K562 (cell line): ENCODE measurements at regions not wholly inside any gene's neighbourhood (a gene's known extent, or its start where the extent isn't known, plus 50 kb on each side); places are given as distances from the start of the nearest gene placed in this dataset.

Source experiments
- ATAC-seq: fragments of 200-7000 bp; cut with Tn5 transposase; 3 replicates; pipeline ENCODE4 v1.9.1; 2020; ENCODE audit warnings: moderate library complexity
- BruUV-seq: library from RNA; stranded (reverse); fragments of 400-500 nt; replicated peaks from 2 replicates; lab custom pipeline; 2021; lab: Mats Ljungman, UMichigan
- CTCF ChIA-PET: fragments of 300-600 bp; formaldehyde crosslinking; extraction: SDS; loops from one replicate; lab custom pipeline; 2021; ENCODE audit warnings: low intra/inter-chr PET ratio; lab: Yijun Ruan, JAX
- POLR2A ChIA-PET: fragments of 300-600, 350-650 bp; sonication (Branson Sonifier 250); formaldehyde crosslinking; extraction: SDS; loops from one replicate; lab custom pipeline; 2021; ENCODE audit warnings: antibody characterized with exemption, inconsistent platforms; lab: Yijun Ruan, JAX
- DNase-seq, 4 experiments: peaks; one replicate each; pipeline versions ENCODE4 v3.0.0 to v3.0.0-alpha.2; 2011 to 2018; ENCODE audit warnings: low spot score in 3 of 4, mixed read lengths in 3 of 4; ENCODE audit errors: extremely low read depth in 1 of 4
- FAIRE-seq: peaks from 2 replicates; lab custom pipeline; 2011; peaks lifted over from hg19 to GRCh38; lab: Jason Lieb, UNC
- H2AFZ ChIP-seq: 2 replicates; pipeline ENCODE4 v1.6.0; 2011; ENCODE audit warnings: low read depth, low read length, control low read depth, inconsistent platforms
- H3K27ac ChIP-seq: fragments of 200-600 bp; 3 replicates; pipeline ENCODE4 v1.8.0; 2011; ENCODE audit warnings: low read depth, mild to moderate bottlenecking, control low read depth, inconsistent platforms, low read length, moderate library complexity, mixed read lengths; ENCODE audit errors: extremely low read depth
- H3K27me3 ChIP-seq, 2 experiments: fragments of 300-600 bp in 1 of 2; 2 replicates in 1 of 2; 3 replicates in 1 of 2; pipeline versions ENCODE4 v1.6.0 to v1.8.0; 2011; ENCODE audit warnings: inconsistent platforms in 2 of 2, low read length in 2 of 2, mild to moderate bottlenecking in 1 of 2, mixed read lengths in 1 of 2, moderate library complexity in 1 of 2; ENCODE audit not compliant: control insufficient read depth in 2 of 2, insufficient read depth in 2 of 2
- H3K36me3 ChIP-seq: fragments of 300-600 bp; 3 replicates; pipeline ENCODE4 v1.8.0; 2011; ENCODE audit warnings: mild to moderate bottlenecking, low read length, inconsistent platforms; ENCODE audit not compliant: control insufficient read depth, insufficient read depth
- H3K4me1 ChIP-seq, 2 experiments: fragments of 200-600 bp in 1 of 2; replicated peaks in 1 of 2; 2 replicates in 1 of 2; 3 replicates in 1 of 2; pipeline versions ENCODE4 v1.5.1 to v1.8.0; 2011; ENCODE audit warnings: inconsistent platforms in 2 of 2, low read length in 2 of 2, mild to moderate bottlenecking in 1 of 2, mixed read lengths in 1 of 2, moderate library complexity in 1 of 2; ENCODE audit not compliant: control insufficient read depth in 2 of 2, insufficient read depth in 2 of 2
- H3K4me2 ChIP-seq: 2 replicates; pipeline ENCODE4 v1.6.1; 2011; ENCODE audit warnings: low read length, control low read depth, inconsistent platforms, mixed read lengths; ENCODE audit not compliant: insufficient read depth
- H3K4me3 ChIP-seq: fragments of 200-600 bp; sonication (generic), shearing (Covaris generic); 2 replicates; pipeline ENCODE4 v1.5.1; 2016; ENCODE audit warnings: control low read depth, inconsistent platforms
- H3K79me2 ChIP-seq: fragments of 200-600 bp; 3 replicates; pipeline ENCODE4 v1.8.0; 2011; ENCODE audit warnings: low read length, inconsistent platforms; ENCODE audit not compliant: control insufficient read depth, insufficient read depth
- H3K9ac ChIP-seq, 2 experiments: 2 replicates each; pipeline versions ENCODE4 v1.6.0 to v1.6.1; 2011; ENCODE audit warnings: low read depth in 2 of 2, low read length in 2 of 2, control low read depth in 1 of 2, inconsistent platforms in 1 of 2, mild to moderate bottlenecking in 1 of 2, mixed read lengths in 1 of 2; ENCODE audit not compliant: insufficient read depth in 1 of 2
- H3K9me1 ChIP-seq: one replicate; pipeline ENCODE4 v1.6.0; 2011; ENCODE audit warnings: inconsistent platforms, mild to moderate bottlenecking, low read length, moderate library complexity; ENCODE audit not compliant: control insufficient read depth, insufficient read depth
- H3K9me3 ChIP-seq: replicated peaks from 2 replicates; pipeline ENCODE4 v1.5.1; 2011; ENCODE audit warnings: low read depth, low read length, inconsistent platforms; ENCODE audit not compliant: control insufficient read depth, insufficient read depth
- H4K20me1 ChIP-seq: replicated peaks from 2 replicates; pipeline ENCODE4 v1.6.1; 2011; ENCODE audit warnings: low read length, inconsistent platforms, mixed read lengths; ENCODE audit not compliant: control insufficient read depth, insufficient read depth
- BCOR ChIP-seq: fragments of 450-650 bp; IDR thresholded peaks from 2 replicates; pipeline ENCODE4 v1.6.1; 2016
- BRF1 ChIP-seq: IDR thresholded peaks from 3 replicates; pipeline ENCODE4 v1.6.1; 2011; ENCODE audit warnings: borderline replicate concordance, mild to moderate bottlenecking; ENCODE audit not compliant: insufficient read length; ENCODE audit errors: extremely low read depth
- EGR1 ChIP-seq: fragments of 450-650 bp; conservative IDR thresholded peaks from 2 replicates; pipeline ENCODE4 v1.6.1; 2017; ENCODE audit warnings: mild to moderate bottlenecking
- FOXA1 ChIP-seq: fragments of 450-650 bp; IDR thresholded peaks from 2 replicates; pipeline ENCODE4 v1.6.1; 2016; ENCODE audit warnings: mild to moderate bottlenecking, borderline replicate concordance
- FOXJ2 ChIP-seq: fragments of 200-800 bp; sonication (Bioruptor generic); IDR thresholded peaks from 2 replicates; pipeline ENCODE4 v1.6.1; 2016; ENCODE audit warnings: missing genetic modification characterization, missing compliant biosample characterization
- GTF2A2 ChIP-seq: IDR thresholded peaks from 2 replicates; pipeline ENCODE4 v1.6.1; 2016; ENCODE audit warnings: mild to moderate bottlenecking, missing genetic modification characterization, missing compliant biosample characterization
- HIVEP1 ChIP-seq: fragments of 250-450 bp; sonication (Bioruptor Pico); IDR thresholded peaks from 2 replicates; pipeline ENCODE4 v1.4.0; 2020; ENCODE audit warnings: mild to moderate bottlenecking
- HSF4 ChIP-seq: fragments of 250-450 bp; sonication (Bioruptor Pico); IDR thresholded peaks from 2 replicates; pipeline ENCODE4 v2.1.2; 2022; ENCODE audit warnings: mild to moderate bottlenecking, moderate library complexity, borderline replicate concordance
- KDM2B ChIP-seq: fragments of 250-450 bp; sonication (Bioruptor Pico); IDR thresholded peaks from 2 replicates; pipeline ENCODE4 v1.8.0; 2021; ENCODE audit warnings: mild to moderate bottlenecking, moderate library complexity
- KLF13 ChIP-seq: fragments of 450-650 bp; IDR thresholded peaks from 2 replicates; pipeline ENCODE4 v1.6.1; 2016; ENCODE audit warnings: missing genetic modification characterization, low read depth, mild to moderate bottlenecking, missing compliant biosample characterization, moderate library complexity, borderline replicate concordance
- MEF2D ChIP-seq: conservative IDR thresholded peaks from 2 replicates; pipeline ENCODE4 v1.6.1; 2016; ENCODE audit warnings: low read depth, missing genetic modification characterization, missing compliant biosample characterization
- NCOA2 ChIP-seq, 2 experiments: fragments of 450-650 bp; IDR thresholded peaks; 2 replicates each; pipeline ENCODE4 v1.6.1; 2018; ENCODE audit warnings: mild to moderate bottlenecking in 2 of 2, moderate library complexity in 1 of 2; ENCODE audit not compliant: partially characterized antibody in 2 of 2
- NELFE ChIP-seq: IDR thresholded peaks from 2 replicates; pipeline ENCODE4 v1.6.1; 2011; ENCODE audit warnings: mild to moderate bottlenecking; ENCODE audit not compliant: insufficient read depth, insufficient read length
- NFRKB ChIP-seq: fragments of 450-650 bp; IDR thresholded peaks from 2 replicates; pipeline ENCODE4 v1.6.1; 2016; ENCODE audit warnings: low read depth
- PRMT5 ChIP-seq: sonication (generic); formaldehyde crosslinking; IDR thresholded peaks from 2 replicates; pipeline ENCODE4 v1.5.0; 2020; ENCODE audit warnings: missing genetic modification reagents
- PURB ChIP-seq: sonication (generic); formaldehyde crosslinking; IDR thresholded peaks from 2 replicates; pipeline ENCODE4 v1.9.0; 2021; ENCODE audit warnings: low read depth, mild to moderate bottlenecking, missing genetic modification reagents
- RAD21 ChIP-seq, 2 experiments: fragments of 250-450 bp in 1 of 2; fragments of 450-650 bp in 1 of 2; sonication (Bioruptor Pico) in 1 of 2; formaldehyde crosslinking in 1 of 2; IDR thresholded peaks in 1 of 2; conservative IDR thresholded peaks in 1 of 2; 2 replicates each; pipeline versions ENCODE4 v1.4.0 to v1.8.0; 2020 to 2022; ENCODE audit warnings: mild to moderate bottlenecking in 2 of 2, moderate library complexity in 1 of 2
- ZNF12 ChIP-seq: sonication (generic); formaldehyde crosslinking; IDR thresholded peaks from 2 replicates; pipeline ENCODE4 v1.4.0; 2020; ENCODE audit warnings: mild to moderate bottlenecking, missing genetic modification reagents
- ZNF23 ChIP-seq: fragments of 250-450 bp; sonication (Bioruptor Pico); IDR thresholded peaks from 2 replicates; pipeline ENCODE4 v1.4.0; 2020; ENCODE audit warnings: mild to moderate bottlenecking
- ZNF354B ChIP-seq: fragments of 250-450 bp; sonication (Bioruptor Pico); IDR thresholded peaks from 2 replicates; pipeline ENCODE4 v1.4.0; 2020
- ZNF695 ChIP-seq: fragments of 450-650 bp; formaldehyde crosslinking; IDR thresholded peaks from 2 replicates; pipeline ENCODE4 v1.4.0; 2020; ENCODE audit warnings: mild to moderate bottlenecking, moderate library complexity
- in situ Hi-C: fragments of 300-500 bp; cut with MboI; formaldehyde crosslinking; loops from 4 replicates; pipeline ENCODE4 v1.15.0; 2018; ENCODE audit warnings: inconsistent platforms, mixed read lengths
- intact Hi-C: fragments of 100-400 bp; cut with micrococcal nuclease; formaldehyde crosslinking; loops from 2 replicates; pipeline ENCODE4 v1.14.2; 2022
- TF ChIP-seq, protein P1 (sequence below): fragments of 250-450 bp; sonication (Bioruptor Pico); IDR thresholded peaks from 2 replicates; pipeline ENCODE4 v1.4.0; 2020; ENCODE audit warnings: mild to moderate bottlenecking, moderate library complexity
- TF ChIP-seq, protein P2 (sequence below), 3 experiments: IDR thresholded peaks in 2 of 3; conservative IDR thresholded peaks in 1 of 3; 2 replicates each; pipeline ENCODE4 v1.5.1; 2011 to 2012; ENCODE audit warnings: low read length in 3 of 3, mild to moderate bottlenecking in 3 of 3, control low read depth in 2 of 3, improper control_type of control experiment in 1 of 3, inconsistent platforms in 1 of 3, low read depth in 1 of 3, mixed read lengths in 1 of 3, moderate library complexity in 1 of 3; ENCODE audit not compliant: insufficient read depth in 2 of 3

- TF ChIP-seq BRF1 = no peak
- no peak for TF ChIP-seq EGR1
- TF ChIP-seq NFRKB = no peak
- no peak for TF ChIP-seq MEF2D (tag)
- no peak for TF ChIP-seq ZNF23 (CRISPR knock-in tag)
- no peak for TF ChIP-seq ZNF354B (CRISPR knock-in tag)
- no peak for TF ChIP-seq BCOR
- no peak for TF ChIP-seq KLF13 (tag)
- TF ChIP-seq PRMT5 (CRISPR knock-in tag) = no peak
Measured at GRCh38 chr4:14787221-14787620, 215.1 kb upstream of the CPEB2 start (continued).

DNA sequence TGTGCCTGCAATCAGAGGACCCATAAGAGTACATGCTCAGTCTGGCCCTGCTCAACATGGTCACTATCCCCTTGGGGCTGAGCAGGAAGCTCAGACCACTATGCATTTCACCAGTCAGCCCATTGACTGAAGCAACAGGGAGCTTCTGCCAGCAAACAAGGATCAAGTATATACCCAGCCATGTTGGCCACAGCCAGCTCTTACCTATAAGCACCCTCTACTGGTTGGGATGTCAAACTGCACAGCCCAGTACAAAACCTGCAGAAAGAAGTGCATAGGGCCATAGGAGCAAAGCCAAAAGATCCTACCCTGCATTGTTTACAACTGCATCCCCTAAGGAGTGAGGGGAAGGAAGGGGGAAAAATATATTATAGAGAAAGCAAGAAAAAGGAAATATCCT is 214.4 kb upstream of the CPEB2 start:
- in situ Hi-C loops = no loop called here
- Histone ChIP-seq H3K27me3 (no peaks in the 10 kb centered on the region), H3K4me1 (no peaks in the 10 kb centered on the region), H4K20me1 (no peaks in the 10 kb centered on the region), H3K27ac (no peak overlapping the region), H3K79me2 (no peaks in the 10 kb centered on the region), H3K4me3 (no peak overlapping the region), H3K9me3 (peaks cover 3% of the 10 kb centered on the region; the same call in 1 of the 2 replicates), H3K9me1 (no peaks in the 10 kb centered on the region), H2AFZ (no peak overlapping the region), H3K36me3 (no peaks in the 10 kb centered on the region), H3K4me2 (no peak overlapping the region), H3K9ac (no peak overlapping the region)
- intact Hi-C loops = no loop called here
- DNase-seq = no peak
- no TSS peak for BruUV-seq
- POLR2A ChIA-PET = no interaction called here
- no peak for ATAC-seq
- peak; percentile 6 for FAIRE-seq
- CTCF ChIA-PET = no interaction called here
- TF ChIP-seq KDM2B = no peak
- TF ChIP-seq ZNF12 (CRISPR knock-in tag) = no peak
- TF ChIP-seq RAD21 (CRISPR knock-in tag; conservative IDR thresholded peaks at IDR 0.05 in 1 of 2, IDR thresholded peaks at IDR 0.05 in 1 of 2) = peak in 1 of 2 experiments; percentile 31; a peak in 1 of 4 replicates
- TF ChIP-seq HSF4 (CRISPR knock-in tag) = no peak
- no peak for TF ChIP-seq PURB (CRISPR knock-in tag)
- no peak for TF ChIP-seq ZNF695 (CRISPR knock-in tag)
- no peak for TF ChIP-seq NCOA2 (IDR thresholded peaks at IDR 0.05; ENCODE audit: partially characterized antibody in 2 of 2)
- TF ChIP-seq, protein P1, sequence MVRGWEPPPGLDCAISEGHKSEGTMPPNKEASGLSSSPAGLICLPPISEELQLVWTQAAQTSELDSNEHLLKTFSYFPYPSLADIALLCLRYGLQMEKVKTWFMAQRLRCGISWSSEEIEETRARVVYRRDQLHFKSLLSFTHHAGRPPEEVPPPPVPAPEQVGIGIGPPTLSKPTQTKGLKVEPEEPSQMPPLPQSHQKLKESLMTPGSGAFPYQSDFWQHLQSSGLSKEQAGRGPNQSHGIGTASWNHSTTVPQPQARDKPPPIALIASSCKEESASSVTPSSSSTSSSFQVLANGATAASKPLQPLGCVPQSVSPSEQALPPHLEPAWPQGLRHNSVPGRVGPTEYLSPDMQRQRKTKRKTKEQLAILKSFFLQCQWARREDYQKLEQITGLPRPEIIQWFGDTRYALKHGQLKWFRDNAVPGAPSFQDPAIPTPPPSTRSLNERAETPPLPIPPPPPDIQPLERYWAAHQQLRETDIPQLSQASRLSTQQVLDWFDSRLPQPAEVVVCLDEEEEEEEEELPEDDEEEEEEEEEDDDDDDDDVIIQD (CRISPR knock-in tag) = no peak
- TF ChIP-seq FOXA1 = no peak
- TF ChIP-seq HIVEP1 (CRISPR knock-in tag) = no peak
- TF ChIP-seq FOXJ2 (tag) = no peak
- TF ChIP-seq NELFE = no peak
- TF ChIP-seq, protein P2, sequence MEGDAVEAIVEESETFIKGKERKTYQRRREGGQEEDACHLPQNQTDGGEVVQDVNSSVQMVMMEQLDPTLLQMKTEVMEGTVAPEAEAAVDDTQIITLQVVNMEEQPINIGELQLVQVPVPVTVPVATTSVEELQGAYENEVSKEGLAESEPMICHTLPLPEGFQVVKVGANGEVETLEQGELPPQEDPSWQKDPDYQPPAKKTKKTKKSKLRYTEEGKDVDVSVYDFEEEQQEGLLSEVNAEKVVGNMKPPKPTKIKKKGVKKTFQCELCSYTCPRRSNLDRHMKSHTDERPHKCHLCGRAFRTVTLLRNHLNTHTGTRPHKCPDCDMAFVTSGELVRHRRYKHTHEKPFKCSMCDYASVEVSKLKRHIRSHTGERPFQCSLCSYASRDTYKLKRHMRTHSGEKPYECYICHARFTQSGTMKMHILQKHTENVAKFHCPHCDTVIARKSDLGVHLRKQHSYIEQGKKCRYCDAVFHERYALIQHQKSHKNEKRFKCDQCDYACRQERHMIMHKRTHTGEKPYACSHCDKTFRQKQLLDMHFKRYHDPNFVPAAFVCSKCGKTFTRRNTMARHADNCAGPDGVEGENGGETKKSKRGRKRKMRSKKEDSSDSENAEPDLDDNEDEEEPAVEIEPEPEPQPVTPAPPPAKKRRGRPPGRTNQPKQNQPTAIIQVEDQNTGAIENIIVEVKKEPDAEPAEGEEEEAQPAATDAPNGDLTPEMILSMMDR (IDR thresholded peaks at IDR 0.05 in 2 of 3, conservative IDR thresholded peaks at IDR 0.05 in 1 of 3; ENCODE audit: insufficient read depth in 2 of 3, low read depth in 1 of 3, low read length in 3 of 3) = 0 out of 6 replicates have a peak, but pooled peaks of 1 of the 3 experiments have one; percentile 27
- TF ChIP-seq GTF2A2 (tag) = no peak
